ENCODE measurements at regions not wholly inside any gene's neighbourhood (a gene's known extent, or its start where the extent isn't known, plus 50 kb on each side); places are given as distances from the start of the nearest gene placed in this dataset.

DNA sequence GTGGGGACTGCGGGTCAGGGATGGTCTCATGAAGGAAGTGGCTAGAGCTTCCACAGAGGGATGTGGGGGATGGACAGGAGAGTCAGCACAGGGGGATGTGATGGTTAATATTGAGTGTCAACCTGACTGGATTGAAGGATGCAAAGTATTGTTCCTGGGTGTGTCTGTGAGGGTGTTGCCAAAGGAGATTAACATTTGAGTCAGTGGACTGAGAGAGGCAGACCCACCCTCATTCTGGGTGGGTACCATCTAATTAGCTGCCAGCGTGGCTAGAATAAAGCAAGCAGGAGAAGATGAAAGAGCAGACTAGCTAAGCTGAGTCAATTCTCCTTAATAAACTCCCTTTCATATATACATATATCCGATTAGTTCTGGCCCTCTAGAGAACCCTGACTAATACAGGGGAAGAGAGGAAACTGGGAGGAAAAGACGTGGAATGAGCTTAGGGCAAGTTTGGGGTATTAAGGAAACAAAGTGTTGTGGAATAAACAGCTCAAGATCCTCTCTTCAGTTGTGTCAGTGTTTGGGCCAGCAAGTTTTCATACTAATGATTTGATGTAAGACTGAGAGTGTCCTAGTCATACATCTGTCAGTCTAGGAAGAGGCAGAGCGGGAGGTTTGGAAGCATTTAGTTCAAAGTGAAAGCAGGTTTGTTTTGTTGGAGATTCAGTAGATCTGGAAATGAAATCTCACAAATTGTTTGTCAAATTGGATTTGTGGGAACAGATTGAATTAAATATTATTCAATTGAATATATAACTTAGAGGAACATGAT lies 135.2 kb upstream of the NT5C1B start:
- TF ChIP-seq, protein P1, sequence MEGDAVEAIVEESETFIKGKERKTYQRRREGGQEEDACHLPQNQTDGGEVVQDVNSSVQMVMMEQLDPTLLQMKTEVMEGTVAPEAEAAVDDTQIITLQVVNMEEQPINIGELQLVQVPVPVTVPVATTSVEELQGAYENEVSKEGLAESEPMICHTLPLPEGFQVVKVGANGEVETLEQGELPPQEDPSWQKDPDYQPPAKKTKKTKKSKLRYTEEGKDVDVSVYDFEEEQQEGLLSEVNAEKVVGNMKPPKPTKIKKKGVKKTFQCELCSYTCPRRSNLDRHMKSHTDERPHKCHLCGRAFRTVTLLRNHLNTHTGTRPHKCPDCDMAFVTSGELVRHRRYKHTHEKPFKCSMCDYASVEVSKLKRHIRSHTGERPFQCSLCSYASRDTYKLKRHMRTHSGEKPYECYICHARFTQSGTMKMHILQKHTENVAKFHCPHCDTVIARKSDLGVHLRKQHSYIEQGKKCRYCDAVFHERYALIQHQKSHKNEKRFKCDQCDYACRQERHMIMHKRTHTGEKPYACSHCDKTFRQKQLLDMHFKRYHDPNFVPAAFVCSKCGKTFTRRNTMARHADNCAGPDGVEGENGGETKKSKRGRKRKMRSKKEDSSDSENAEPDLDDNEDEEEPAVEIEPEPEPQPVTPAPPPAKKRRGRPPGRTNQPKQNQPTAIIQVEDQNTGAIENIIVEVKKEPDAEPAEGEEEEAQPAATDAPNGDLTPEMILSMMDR (IDR thresholded peaks at IDR 0.05; ENCODE audit: insufficient read depth, missing control alignments) = no peak
- DNase-seq (ENCODE audit: insufficient read length, low spot score) = no peak
- FAIRE-seq = no peak

DNA sequence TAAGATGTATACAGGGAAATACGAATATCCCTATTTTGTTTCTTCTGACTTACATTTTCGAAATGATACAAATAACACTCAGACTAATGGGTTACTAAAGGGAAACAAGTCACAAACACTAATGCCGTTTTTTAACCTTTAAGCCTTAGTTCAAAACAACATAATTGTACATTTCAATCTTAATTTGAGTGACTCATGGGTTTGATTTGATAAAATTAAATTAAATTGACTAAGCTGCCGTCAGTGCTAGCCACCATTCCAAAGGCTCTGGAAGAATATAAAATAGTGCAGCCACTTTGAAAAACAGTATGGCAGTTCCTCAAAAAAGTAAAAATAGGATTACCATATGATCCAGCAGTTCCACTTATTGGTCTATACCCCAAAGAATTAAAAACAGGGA lies 133.8 kb upstream of the NT5C1B start:
- FAIRE-seq = no peak
- TF ChIP-seq, protein P1 (IDR thresholded peaks at IDR 0.05; ENCODE audit: insufficient read depth, missing control alignments) = no peak
- DNase-seq (ENCODE audit: insufficient read length, low spot score) = no peak

DNA sequence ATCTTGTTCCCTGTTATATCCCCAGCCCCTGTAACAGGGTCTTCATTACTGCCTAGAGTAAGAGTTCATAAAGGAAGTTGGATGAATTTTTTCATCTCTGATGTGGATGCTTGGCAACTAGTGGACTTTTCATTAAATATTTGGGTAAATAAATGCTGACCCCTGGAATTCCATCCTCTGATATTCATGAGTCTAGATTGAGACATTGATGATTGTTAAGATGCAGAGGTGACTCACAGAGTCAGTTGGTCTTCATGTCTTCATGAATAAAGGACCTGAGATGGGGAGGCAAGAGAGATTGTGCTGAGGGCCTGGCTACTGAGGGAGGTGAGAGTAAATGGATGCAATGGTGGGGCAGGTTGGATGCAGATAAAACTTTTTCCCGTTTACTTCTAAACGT lies 132.7 kb upstream of the NT5C1B start:
- DNase-seq (ENCODE audit: insufficient read length, low spot score) (no peak), FAIRE-seq (no peak)
- TF ChIP-seq, protein P1 (IDR thresholded peaks at IDR 0.05; ENCODE audit: insufficient read depth, missing control alignments) = no peak

DNA sequence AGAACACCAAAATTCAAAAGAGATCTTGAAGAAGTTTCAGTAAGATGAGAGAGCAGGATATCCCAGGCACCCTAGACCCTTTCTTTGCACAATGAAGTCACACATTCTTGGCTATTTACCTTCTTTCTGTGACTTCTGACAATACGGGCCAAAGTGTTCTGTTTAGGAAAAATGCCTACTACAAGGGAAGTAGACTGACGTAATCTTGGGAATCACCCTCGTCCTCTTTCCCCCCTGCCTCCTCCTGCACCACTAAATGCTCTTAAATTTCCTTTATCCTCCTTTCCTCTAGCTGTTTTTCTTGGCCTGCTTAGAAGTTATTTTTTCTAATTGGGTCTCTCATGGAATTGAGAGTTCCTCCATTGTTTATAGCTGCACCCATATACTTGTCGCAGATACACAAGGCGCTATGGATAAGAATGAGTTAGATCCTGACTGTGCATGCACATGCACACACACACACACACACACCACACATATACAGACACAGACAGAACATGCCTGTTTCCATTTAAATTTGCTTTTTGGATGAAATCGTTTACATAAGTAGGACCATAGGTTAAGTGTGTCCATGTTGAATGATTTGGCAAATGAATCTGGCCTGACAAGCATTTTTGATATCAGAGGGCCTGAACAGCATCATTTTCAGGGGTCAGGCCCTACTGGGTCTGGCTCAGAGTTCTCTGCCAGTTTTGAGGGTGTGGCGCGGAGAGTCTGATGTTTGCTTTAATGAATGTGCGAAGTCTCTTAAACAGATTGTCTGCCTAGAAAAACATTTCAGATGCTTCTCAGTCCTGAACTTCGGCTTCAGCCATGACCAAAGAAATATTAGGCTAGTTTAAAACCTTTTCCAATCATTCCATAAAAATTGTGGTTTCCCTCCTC lies 131.9 kb upstream of the NT5C1B start:
- DNase-seq (ENCODE audit: insufficient read length, low spot score) (no peak), FAIRE-seq (no peak)
- TF ChIP-seq, protein P1 (IDR thresholded peaks at IDR 0.05; ENCODE audit: insufficient read depth, missing control alignments) = no peak

DNA sequence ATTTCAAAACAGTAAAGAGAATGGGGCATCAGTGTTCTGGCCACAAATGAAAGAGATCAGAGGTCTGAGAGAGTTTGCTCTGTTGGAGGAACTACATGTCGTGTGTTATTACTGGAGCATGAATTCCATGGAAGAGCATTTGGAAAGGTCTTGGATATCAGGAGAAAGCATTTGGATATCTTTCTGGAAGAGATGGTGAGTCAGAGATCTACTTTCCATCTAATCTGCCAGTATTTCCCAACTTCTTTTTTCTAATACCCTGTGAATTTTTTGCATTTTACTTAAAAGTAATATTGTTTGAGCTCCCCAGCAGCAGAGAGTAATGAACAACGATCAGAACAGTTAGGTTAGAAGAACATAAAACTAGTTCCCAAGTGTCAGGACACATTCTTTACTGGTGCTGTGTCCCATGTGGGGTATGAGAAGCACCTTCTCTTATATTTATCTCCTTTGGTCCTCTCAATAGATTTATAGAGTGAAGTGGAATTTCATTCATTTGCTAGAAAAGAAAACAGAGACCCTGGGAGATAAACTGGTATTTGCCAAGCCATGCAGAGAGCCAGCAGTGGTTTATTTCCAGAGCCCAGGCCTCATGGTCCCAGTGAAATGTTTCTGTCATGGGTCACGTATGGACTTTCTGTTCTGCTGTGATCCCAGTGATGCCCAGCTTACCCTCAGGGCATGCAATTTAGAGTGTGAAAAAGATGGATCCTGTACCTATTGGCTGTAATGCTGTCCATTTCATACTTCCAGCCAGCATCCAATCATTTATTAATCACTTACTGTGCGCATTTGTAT lies 130.8 kb upstream of the NT5C1B start:
- FAIRE-seq (no peak), DNase-seq (ENCODE audit: insufficient read length, low spot score) (no peak)
- TF ChIP-seq, protein P1 (IDR thresholded peaks at IDR 0.05; ENCODE audit: insufficient read depth, missing control alignments) = no peak

DNA sequence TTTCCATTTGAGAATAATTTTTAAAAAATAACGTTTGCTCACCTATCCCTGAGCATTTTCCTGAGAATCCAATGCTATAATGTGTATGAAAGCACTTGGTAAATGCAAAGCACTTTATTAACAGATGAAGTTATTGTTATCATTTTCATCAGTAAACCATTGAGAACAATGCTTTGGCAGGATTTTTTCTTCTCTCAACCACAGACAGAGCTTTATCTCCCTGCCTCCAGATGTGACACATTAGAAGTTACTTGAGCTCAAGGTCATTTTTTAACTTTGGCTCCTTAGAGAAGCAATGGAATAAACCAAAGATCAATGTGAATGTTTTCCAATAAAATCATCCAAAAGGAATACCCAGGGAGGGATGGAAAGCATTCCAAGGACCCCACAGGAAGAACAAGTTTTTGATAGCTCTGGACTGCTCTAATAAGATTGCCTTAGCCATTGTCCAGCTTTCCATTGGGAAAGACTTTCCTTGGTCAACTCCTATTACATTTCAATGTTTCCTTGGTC lies 118.9 kb upstream of the NT5C1B start:
- FAIRE-seq (no peak), DNase-seq (ENCODE audit: insufficient read length, low spot score) (no peak)
- TF ChIP-seq, protein P1 (IDR thresholded peaks at IDR 0.05; ENCODE audit: insufficient read depth, missing control alignments) = no peak

Data from D721Med (cell line).